GM21360 (cell line): ENCODE measurements at regions not wholly inside any gene's neighbourhood (a gene's known extent, or its start where the extent isn't known, plus 50 kb on each side); places are given as distances from the start of the nearest gene placed in this dataset.
"Not testable (repeated sequence)": the region's sequence is repeated elsewhere in the genome, so short reads cannot be mapped to it uniquely, and the experiment has no call there.

Source experiments
- ATAC-seq: cut with Tn5 transposase; IDR thresholded peaks from one replicate; pipeline ENCODE4 v1.9.1; 2021; ENCODE audit warnings: mild to moderate bottlenecking, moderate library complexity; ENCODE audit not compliant: unreplicated experiment

- no peak for ATAC-seq
Observed at GRCh38 chr3:191518861-191519260, 57.9 kb downstream of the PYDC2 start.

GRCh38 chr3:191521055-191521454, 60.1 kb downstream of the PYDC2 start:
- ATAC-seq, result no peak

GRCh38 chr3:191523148-191523547, 62.2 kb downstream of the PYDC2 start:
- no peak for ATAC-seq

- no peak for ATAC-seq
Observed at GRCh38 chr3:191528589-191528988, 67.6 kb downstream of the PYDC2 start.

GRCh38 chr3:191529992-191530391, 69.0 kb downstream of the PYDC2 start:
- no peak for ATAC-seq

GRCh38 chr3:191531434-191531972, 70.5 kb downstream of the PYDC2 start:
- no peak for ATAC-seq

GRCh38 chr3:191543018-191543417, 82.1 kb downstream of the PYDC2 start:
- ATAC-seq, result no peak

GRCh38 chr3:191543897-191544296, 82.9 kb downstream of the PYDC2 start:
- no peak for ATAC-seq

GRCh38 chr3:191549357-191549756, 88.4 kb downstream of the PYDC2 start:
- ATAC-seq, result no peak

GRCh38 chr3:191555037-191555436, 94.1 kb downstream of the PYDC2 start:
- no peak for ATAC-seq

- no peak for ATAC-seq
Observed at GRCh38 chr3:191557322-191557721, 96.4 kb downstream of the PYDC2 start.

- ATAC-seq, result no peak
Observed at GRCh38 chr3:191563722-191564121, 102.8 kb downstream of the PYDC2 start.

GRCh38 chr3:191566469-191566868, 105.5 kb downstream of the PYDC2 start:
- ATAC-seq, result no peak

- ATAC-seq, result no peak
Observed at GRCh38 chr3:191568206-191568605, 107.2 kb downstream of the PYDC2 start.

- no peak for ATAC-seq
Observed at GRCh38 chr3:191592105-191592504, 131.1 kb downstream of the PYDC2 start.

GRCh38 chr3:191593486-191593885, 132.5 kb downstream of the PYDC2 start:
- ATAC-seq, result no peak

- not testable (repeated sequence) for ATAC-seq
Observed at GRCh38 chr3:191615511-191615910, 154.5 kb downstream of the PYDC2 start.

- no peak for ATAC-seq
Observed at GRCh38 chr3:191624299-191624698, 163.3 kb downstream of the PYDC2 start.

- no peak for ATAC-seq
Observed at GRCh38 chr3:191627064-191627463, 166.1 kb downstream of the PYDC2 start.

- ATAC-seq, result no peak
Observed at GRCh38 chr3:191628571-191628970, 167.6 kb downstream of the PYDC2 start.

GRCh38 chr3:191631496-191631895, 170.5 kb downstream of the PYDC2 start:
- no peak for ATAC-seq

GRCh38 chr3:191634902-191635301, 173.9 kb downstream of the PYDC2 start:
- ATAC-seq, result no peak

- no peak for ATAC-seq
Observed at GRCh38 chr3:191637611-191638010, 176.6 kb downstream of the PYDC2 start.
